Esophagus squamous epithelium (tissue), 5 donors: ENCODE measurements at regions not wholly inside any gene's neighbourhood (a gene's known extent, or its start where the extent isn't known, plus 50 kb on each side); places are given as distances from the start of the nearest gene placed in this dataset.

Experiments
- DNase-seq: peaks from one replicate; lab custom pipeline; 2025; lab: John Stamatoyannopoulos, UW
- H3K27ac ChIP-seq, 4 donors: fragments of 200-600 bp; sonication (generic); one replicate each; pipeline ENCODE4 v1.5.1; 2016 to 2019; ENCODE audit warnings: mild to moderate bottlenecking in 1 of 4
- H3K27me3 ChIP-seq, 4 donors: fragments of 200-600 bp; sonication (generic); 1 replicate in 3 of 4; 2 replicates in 1 of 4; pipeline versions ENCODE4 v1.5.1 to v1.6.0; 2017 to 2021; ENCODE audit warnings: antibody characterized with exemption in 1 of 4
- H3K36me3 ChIP-seq, 3 donors: fragments of 200-600 bp; sonication (generic); one replicate each; pipeline ENCODE4 v1.5.1; 2016 to 2019
- H3K4me1 ChIP-seq, 3 donors: fragments of 200-600 bp; sonication (generic); one replicate each; pipeline ENCODE4 v1.5.1; 2017 to 2019
- H3K4me3 ChIP-seq, 4 donors: fragments of 200-600 bp; sonication (generic); 1 replicate in 3 of 4; 2 replicates in 1 of 4; pipeline ENCODE4 v1.5.1; 2016 to 2019; ENCODE audit warnings: mild to moderate bottlenecking in 2 of 4, moderate library complexity in 1 of 4
- H3K9me3 ChIP-seq, 3 donors: fragments of 200-600 bp; sonication (generic); one replicate each; pipeline ENCODE4 v1.5.1; 2016 to 2019
- POLR2A ChIP-seq, 4 donors: fragments of 450-650 bp; IDR thresholded peaks; one replicate each; pipeline ENCODE4 v1.6.1; 2017; ENCODE audit warnings: antibody characterized with exemption in 4 of 4, mild to moderate bottlenecking in 4 of 4, moderate library complexity in 3 of 4
- WGBS, 2 donors: methylation state at CpG; one replicate each; pipeline ENCODE4 v1.1.5; 2018; 5-methylcytosine and 5-hydroxymethylcytosine counted together
- intact Hi-C: fragments of 100-400 bp; cut with DNase I; formaldehyde crosslinking; loops from one replicate; pipeline ENCODE4 v1.15.0; 2022
- TF ChIP-seq, protein P1 (sequence below), 6 experiments: fragments of 450-650 bp in 4 of 6; fragments of 200-600 bp in 2 of 6; sonication (generic) in 2 of 6; IDR thresholded peaks; one replicate each; pipeline ENCODE4 v1.5.1; 2016 to 2019; ENCODE audit warnings: antibody characterized with exemption in 6 of 6, mild to moderate bottlenecking in 4 of 6, moderate library complexity in 4 of 6
- donor health status: DM: yes; HTN: yes; CAD: no.

DNA sequence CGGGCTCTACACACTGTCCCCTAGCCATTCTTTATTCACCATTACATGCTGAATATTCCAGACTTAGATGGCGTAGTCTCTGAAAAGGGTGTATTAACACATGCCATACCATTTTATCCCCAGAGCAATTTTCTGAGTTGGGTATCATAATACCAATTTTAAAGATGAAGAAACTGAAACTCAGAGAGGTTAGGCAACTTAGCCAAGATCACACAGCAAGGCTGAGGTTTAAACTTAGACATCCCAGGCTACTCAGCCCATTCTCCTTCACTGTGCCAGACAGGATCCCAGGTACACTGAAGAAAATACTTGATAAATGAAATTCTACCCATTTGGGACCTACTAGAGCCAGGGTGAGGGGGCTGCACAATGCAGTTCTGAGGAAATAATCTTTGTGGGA, 67.4 kb upstream of the ARHGAP36 start:
- H3K4me1 ChIP-seq = no peaks in the 10 kb centered on the region
- no peaks in the 10 kb centered on the region for H3K9me3 ChIP-seq
- no peaks in the 10 kb centered on the region for H3K36me3 ChIP-seq
- intact Hi-C loops = no loop called here
- H3K4me3 ChIP-seq = no peak overlapping the region
- DNase-seq = no peak
- H3K27me3 ChIP-seq = no peaks in the 10 kb centered on the region
- 83 to 90% methylated on average over 2 of the region's 2 CpGs for WGBS, 2 donors
- TF ChIP-seq, protein P1, sequence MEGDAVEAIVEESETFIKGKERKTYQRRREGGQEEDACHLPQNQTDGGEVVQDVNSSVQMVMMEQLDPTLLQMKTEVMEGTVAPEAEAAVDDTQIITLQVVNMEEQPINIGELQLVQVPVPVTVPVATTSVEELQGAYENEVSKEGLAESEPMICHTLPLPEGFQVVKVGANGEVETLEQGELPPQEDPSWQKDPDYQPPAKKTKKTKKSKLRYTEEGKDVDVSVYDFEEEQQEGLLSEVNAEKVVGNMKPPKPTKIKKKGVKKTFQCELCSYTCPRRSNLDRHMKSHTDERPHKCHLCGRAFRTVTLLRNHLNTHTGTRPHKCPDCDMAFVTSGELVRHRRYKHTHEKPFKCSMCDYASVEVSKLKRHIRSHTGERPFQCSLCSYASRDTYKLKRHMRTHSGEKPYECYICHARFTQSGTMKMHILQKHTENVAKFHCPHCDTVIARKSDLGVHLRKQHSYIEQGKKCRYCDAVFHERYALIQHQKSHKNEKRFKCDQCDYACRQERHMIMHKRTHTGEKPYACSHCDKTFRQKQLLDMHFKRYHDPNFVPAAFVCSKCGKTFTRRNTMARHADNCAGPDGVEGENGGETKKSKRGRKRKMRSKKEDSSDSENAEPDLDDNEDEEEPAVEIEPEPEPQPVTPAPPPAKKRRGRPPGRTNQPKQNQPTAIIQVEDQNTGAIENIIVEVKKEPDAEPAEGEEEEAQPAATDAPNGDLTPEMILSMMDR (IDR thresholded peaks at IDR 0.05) = no peak
- TF ChIP-seq POLR2A (IDR thresholded peaks at IDR 0.05) = no peak
- no peak overlapping the region for H3K27ac ChIP-seq

DNA sequence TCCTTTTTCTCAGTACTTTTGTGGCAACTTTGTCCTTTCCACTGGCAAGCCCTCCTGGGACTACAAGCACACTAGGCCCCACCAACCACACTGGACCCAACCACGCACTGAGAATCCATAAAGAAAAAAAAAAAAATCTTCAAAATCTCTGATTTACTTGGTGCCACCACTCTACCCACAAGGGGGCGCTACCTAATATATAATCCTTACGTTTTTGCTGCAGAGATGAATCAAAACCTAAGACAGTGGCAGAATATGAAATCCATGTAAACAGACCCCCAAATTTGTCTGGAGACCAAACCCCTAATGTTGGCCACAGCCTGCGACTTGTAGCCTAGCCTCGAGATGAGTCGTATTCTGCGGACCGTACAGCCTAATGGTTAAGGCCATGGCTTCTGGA, 63.5 kb upstream of the ARHGAP36 start:
- Histone ChIP-seq H3K4me3 (no peak overlapping the region), H3K36me3 (no peaks in the 10 kb centered on the region), H3K4me1 (no peaks in the 10 kb centered on the region), H3K9me3 (no peaks in the 10 kb centered on the region), H3K27me3 (no peaks in the 10 kb centered on the region), H3K27ac (no peak overlapping the region)
- TF ChIP-seq POLR2A (IDR thresholded peaks at IDR 0.05) = no peak
- TF ChIP-seq, protein P1 (IDR thresholded peaks at IDR 0.05) = peak in 3 of 6 experiments; percentile 6 to 45 (median 24)
- intact Hi-C loops = no loop called here
- 14 to 51% methylated on average over 3 to 7 of the region's 8 CpGs for WGBS, 2 donors
- no peak for DNase-seq

GRCh38 chrX:130995439-130995838, 62.7 kb upstream of the ARHGAP36 start:
- DNase-seq = no peak
- H3K36me3 ChIP-seq = no peaks in the 10 kb centered on the region
- H3K27me3 ChIP-seq = no peaks in the 10 kb centered on the region
- WGBS, 2 donors = 46 to 60% methylated on average over 1 to 2 of the region's 3 CpGs
- H3K4me1 ChIP-seq = no peaks in the 10 kb centered on the region
- no peak overlapping the region for H3K4me3 ChIP-seq
- H3K9me3 ChIP-seq = no peaks in the 10 kb centered on the region
- intact Hi-C loops = no loop called here
- H3K27ac ChIP-seq = no peak overlapping the region
- TF ChIP-seq, protein P1 (IDR thresholded peaks at IDR 0.05) = no peak
- no peak for TF ChIP-seq POLR2A (IDR thresholded peaks at IDR 0.05)

DNA sequence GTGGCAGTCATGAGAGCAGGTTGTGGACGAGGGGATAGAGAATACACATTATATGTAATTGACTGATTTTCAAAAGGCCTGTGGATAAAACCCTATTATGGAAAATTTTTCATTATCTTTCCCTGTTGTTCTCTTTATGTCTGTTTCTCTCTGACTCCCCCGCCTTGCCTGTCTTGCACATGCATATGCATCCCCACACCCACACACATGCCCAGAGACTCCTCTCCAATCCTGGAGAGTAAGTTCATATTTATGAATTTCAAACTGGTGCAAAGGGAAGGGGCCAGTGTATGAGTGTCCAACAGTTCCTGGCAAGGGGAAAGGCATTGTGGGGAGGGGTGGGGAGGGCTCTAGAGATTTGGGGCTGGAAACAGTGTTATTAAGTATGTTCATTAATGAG, 60.8 kb upstream of the ARHGAP36 start:
- H3K4me3 ChIP-seq = no peak overlapping the region
- no peaks in the 10 kb centered on the region for H3K9me3 ChIP-seq
- no peak for TF ChIP-seq POLR2A (IDR thresholded peaks at IDR 0.05)
- TF ChIP-seq, protein P1 (IDR thresholded peaks at IDR 0.05) = no peak
- H3K4me1 ChIP-seq = no peaks in the 10 kb centered on the region
- intact Hi-C loops = no loop called here
- DNase-seq = no peak
- 49 to 60% methylated on average over 2 of the region's 2 CpGs for WGBS, 2 donors
- no peaks in the 10 kb centered on the region for H3K36me3 ChIP-seq
- H3K27me3 ChIP-seq = no peaks in the 10 kb centered on the region
- H3K27ac ChIP-seq = no peak overlapping the region

GRCh38 chrX:130999360-130999759, 58.8 kb upstream of the ARHGAP36 start:
- WGBS, 2 donors = 33 to 47% methylated on average over 1 of the region's 1 CpG
- intact Hi-C loops = no loop called here

More at GRCh38 chrX:130999360-130999759, 58.8 kb upstream of the ARHGAP36 start:
- Histone ChIP-seq H3K27ac (no peak overlapping the region), H3K9me3 (no peaks in the 10 kb centered on the region), H3K36me3 (no peaks in the 10 kb centered on the region), H3K4me1 (no peaks in the 10 kb centered on the region), H3K27me3 (no peaks in the 10 kb centered on the region), H3K4me3 (no peak overlapping the region)
- DNase-seq = no peak
- no peak for TF ChIP-seq POLR2A (IDR thresholded peaks at IDR 0.05)
- TF ChIP-seq, protein P1 (IDR thresholded peaks at IDR 0.05) = no peak
